ENCODE measurements at regions not wholly inside any gene's neighbourhood (a gene's known extent, or its start where the extent isn't known, plus 50 kb on each side); places are given as distances from the start of the nearest gene placed in this dataset.

DNA sequence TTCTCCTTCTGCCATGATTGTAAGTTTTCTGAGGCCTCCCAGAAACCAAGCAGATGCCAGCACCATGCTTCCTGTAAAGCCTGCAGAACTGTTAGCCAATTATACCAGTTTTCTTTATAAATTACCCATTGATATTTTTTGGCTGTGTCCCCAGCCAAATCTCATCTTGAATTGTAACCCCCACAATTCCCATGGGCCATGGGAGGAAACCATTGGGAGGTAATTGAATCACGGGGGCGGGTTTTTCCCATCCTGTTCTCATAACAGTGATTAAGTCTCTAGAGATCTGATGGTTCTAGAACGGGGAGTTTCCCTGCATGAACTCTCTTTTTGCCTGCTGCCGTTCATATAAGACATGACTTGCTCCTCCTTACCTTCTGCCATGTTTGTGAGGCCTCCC is 788.5 kb downstream of the C6orf118 start:
- no peak for DNase-seq (ENCODE audit: low read depth in 2 of 3, low spot score in 2 of 3)

DNA sequence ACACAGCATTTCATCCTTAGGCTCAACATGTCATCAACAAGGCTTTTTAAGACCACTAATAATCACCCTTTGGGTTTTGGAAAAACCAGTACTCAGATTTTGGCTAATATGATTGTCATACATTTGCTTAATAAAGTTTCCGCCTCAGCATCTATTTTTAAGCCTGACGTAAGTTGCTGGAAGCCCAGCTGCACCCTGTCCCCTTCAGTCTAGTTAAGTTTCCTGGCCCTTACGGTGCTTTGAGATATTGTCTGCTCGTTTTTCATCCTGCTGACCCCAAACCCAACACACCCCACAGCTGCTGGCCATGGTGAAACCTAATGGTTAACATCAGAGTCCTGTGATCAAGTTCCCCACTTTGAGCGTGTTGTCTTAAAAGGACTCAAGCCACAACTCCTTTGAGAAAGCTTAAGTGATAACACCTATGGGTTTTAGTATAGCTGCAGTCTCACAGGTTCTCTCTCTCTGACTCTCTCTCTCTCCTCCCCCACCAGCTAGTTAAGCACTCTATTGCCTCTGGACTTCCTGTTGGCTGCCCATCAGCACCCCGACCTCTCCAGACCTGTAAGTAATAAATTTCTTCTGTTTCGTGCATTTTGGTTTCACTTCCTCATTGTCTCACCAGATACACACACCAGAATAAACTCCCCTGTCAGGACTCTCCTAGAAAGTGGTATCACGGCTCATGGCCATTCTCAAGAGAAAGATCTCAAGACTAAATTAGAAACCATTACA is 802.0 kb downstream of the C6orf118 start:
- DNase-seq (ENCODE audit: low read depth in 2 of 3, low spot score in 2 of 3): no peak

GRCh38 chr6:164505425-164505824 is 804.0 kb downstream of the C6orf118 start:
- DNase-seq (ENCODE audit: low read depth in 2 of 3, low spot score in 2 of 3): no peak

- DNase-seq (ENCODE audit: low read depth in 2 of 3, low spot score in 2 of 3): no peak
Measured at GRCh38 chr6:164502833-164503232, 806.6 kb downstream of the C6orf118 start.

DNA sequence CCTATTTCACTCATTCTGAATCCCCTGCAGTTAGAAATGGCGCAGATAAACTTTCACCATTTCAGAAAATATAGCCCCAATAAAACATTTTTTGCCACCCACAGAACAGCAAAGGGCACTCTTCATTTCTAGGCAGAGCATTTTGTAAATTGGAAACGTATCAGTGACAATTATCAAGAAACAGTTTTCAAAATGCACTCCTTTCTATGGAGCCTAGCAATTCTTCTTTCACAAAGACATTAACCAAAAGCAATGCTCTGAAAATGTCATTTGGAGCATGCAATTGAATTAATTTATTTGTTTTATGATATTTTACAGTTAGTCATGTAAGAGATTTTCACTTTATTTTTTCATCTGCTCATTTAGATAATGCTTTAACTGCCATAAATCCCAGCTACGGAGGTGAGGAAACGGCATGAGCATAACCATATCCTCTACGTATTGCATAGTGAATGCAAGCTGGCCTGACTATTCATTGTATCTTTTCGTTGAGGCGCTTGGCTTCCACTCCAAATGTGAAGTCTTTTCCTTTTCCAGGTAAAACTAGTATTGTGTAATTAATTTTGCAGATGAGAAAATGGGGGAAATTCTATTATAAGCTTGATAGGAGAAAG is 813.4 kb downstream of the C6orf118 start:
- no peak for DNase-seq (ENCODE audit: low read depth in 2 of 3, low spot score in 2 of 3)

DNA sequence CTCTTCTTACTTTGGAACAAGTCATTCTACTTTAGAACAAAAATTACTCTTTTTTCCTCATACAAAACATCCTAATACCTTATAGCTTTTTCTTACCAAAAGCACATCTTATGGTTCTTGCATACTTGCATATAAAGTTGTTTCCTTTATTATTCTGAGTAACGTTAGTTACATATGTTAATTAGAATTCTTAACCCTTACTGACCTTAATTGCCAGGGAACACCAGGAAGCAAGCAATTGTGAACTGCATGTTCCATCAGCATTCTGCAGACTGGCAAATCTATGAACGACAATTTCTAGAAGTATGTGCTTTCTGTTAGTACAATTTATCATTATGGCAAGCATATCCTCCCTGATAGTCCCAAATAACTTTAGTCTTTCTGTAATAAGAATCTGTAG is 831.0 kb downstream of the C6orf118 start:
- DNase-seq (ENCODE audit: low read depth in 2 of 3, low spot score in 2 of 3): no peak

GRCh38 chr6:164477790-164478189 is 831.6 kb downstream of the C6orf118 start:
- no peak for DNase-seq (ENCODE audit: low read depth in 2 of 3, low spot score in 2 of 3)

GRCh38 chr6:164477101-164477500 is 832.3 kb downstream of the C6orf118 start:
- no peak for DNase-seq (ENCODE audit: low read depth in 2 of 3, low spot score in 2 of 3)

DNA sequence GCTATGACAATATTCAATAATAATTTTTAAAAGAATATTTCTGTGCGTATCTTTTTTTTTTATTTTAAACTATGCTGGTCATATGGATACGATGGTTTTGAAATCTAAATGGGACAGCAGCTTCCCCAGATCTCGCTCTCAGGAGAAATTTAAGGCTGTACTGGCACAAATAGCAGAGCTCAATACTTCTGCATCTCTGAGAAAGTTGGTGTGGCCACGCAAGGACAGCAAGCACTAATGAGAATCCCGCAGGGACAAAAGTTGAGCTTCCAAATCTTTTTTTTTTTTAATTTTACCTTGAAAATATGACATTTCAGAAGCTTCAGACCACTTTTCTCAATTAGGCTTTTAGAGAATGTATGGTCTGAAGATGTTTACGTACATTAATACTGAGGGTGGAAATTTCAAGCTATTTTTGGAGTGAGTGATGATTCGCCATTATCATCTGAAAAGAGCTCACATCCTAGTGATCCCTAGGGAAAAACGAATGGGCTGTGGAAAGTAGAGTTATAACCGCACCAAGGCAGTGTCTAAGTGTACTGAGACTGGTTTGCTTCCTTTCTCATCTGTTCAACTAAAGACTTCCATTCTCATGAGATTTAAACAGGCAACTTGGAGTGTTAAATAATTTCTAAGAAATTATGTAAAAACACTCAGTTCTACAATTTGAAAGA is 840.0 kb downstream of the C6orf118 start:
- no peak for DNase-seq (ENCODE audit: low read depth in 2 of 3, low spot score in 2 of 3)

GRCh38 chr6:164455835-164456234 is 853.6 kb downstream of the C6orf118 start:
- no peak for DNase-seq (ENCODE audit: low read depth in 2 of 3, low spot score in 2 of 3)

- no peak for DNase-seq (ENCODE audit: low read depth in 2 of 3, low spot score in 2 of 3)
Measured at GRCh38 chr6:164453835-164454234, 855.6 kb downstream of the C6orf118 start.

DNA sequence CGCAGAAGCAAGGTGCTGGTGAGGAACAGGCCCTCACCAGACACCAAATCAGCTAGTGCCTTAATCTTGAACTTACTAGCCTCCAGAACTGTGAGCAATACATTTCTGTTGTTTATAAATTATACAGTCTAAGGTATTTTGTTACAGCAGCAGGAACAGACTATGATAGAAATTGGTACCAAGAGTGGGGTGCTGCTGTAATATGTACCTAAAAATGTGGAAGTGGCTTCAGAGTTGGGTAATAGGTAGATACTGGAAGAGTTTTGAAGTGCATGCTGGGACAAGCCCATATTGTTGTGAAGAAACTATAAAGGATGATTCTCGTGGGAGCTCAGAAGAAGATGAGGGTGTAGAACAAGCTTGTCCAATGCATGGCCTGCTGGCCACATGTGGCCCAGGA is 866.8 kb downstream of the C6orf118 start:
- DNase-seq (ENCODE audit: low read depth in 2 of 3, low spot score in 2 of 3): no peak

- no peak for DNase-seq (ENCODE audit: low read depth in 2 of 3, low spot score in 2 of 3)
Measured at GRCh38 chr6:164439331-164439730, 870.1 kb downstream of the C6orf118 start.

GRCh38 chr6:164436976-164437375 is 872.4 kb downstream of the C6orf118 start:
- no peak for DNase-seq (ENCODE audit: low read depth in 2 of 3, low spot score in 2 of 3)

- DNase-seq (ENCODE audit: low read depth in 2 of 3, low spot score in 2 of 3): no peak
Measured at GRCh38 chr6:164427728-164428402, 881.5 kb downstream of the C6orf118 start.

GRCh38 chr6:164424489-164424888 is 884.9 kb downstream of the C6orf118 start:
- no peak for DNase-seq (ENCODE audit: low read depth in 2 of 3, low spot score in 2 of 3)

DNA sequence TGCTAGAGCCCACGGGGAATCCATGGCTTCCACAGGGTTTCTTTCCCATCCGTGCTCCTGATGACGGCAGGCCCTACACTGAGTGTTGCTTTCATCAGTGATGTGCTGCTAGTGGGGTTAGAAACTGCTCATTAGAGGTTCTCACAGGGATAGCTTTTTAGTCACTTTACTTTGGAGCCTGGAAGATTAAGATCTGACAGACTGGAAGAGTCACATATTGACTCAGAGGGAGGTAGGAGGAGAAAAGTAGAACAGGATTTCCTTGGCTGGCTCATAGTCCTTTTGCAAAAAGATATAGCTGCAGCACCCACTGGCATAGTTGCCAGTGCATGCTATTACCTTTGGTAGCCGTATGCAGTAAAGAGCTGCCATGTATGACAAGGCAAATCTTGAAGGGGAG is 890.3 kb downstream of the C6orf118 start:
- DNase-seq (ENCODE audit: low read depth in 2 of 3, low spot score in 2 of 3): no peak

GRCh38 chr6:164418262-164418588 is 891.2 kb downstream of the C6orf118 start:
- DNase-seq (ENCODE audit: low read depth in 2 of 3, low spot score in 2 of 3): no peak

DNA sequence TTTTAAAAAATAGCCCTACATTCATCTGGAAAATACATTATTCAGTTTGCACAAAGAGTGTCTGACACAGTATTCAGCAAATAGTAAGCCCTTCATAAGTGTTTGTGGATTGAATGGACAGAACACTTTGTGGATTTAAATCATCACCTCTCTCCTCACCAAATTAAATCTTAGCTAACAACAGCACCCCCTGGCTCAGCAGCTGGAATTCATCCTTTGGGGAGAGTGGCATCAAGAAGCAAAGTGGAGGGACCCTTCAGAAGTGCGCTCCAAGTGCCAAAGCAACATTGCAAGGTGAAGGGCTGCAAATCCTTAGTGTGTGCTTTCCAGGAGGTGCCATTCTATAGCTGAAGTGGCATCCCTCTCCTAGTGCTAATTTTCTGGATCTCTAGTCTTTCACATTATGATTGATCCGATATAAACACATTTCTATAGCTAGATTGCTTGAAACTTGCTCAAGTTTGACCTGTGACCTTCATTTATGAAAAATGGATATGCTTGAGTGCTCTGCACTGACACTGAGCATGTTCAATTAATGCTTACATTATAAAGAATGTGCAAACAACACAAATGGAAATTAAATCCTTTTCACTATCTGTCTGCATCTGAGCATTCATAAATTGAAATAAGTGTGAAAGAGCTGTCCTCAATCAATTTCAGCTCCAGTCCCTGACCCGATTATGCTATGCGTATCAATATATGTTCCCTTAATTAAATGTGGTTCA is 891.7 kb downstream of the C6orf118 start:
- DNase-seq (ENCODE audit: low read depth in 2 of 3, low spot score in 2 of 3): no peak

GRCh38 chr6:164415832-164416563 is 893.4 kb downstream of the C6orf118 start:
- DNase-seq (ENCODE audit: low read depth in 2 of 3, low spot score in 2 of 3): no peak

Data from hematopoietic multipotent progenitor cell (in vitro differentiated cells).